GM19328 (cell line): ENCODE measurements at regions not wholly inside any gene's neighbourhood (a gene's known extent, or its start where the extent isn't known, plus 50 kb on each side); places are given as distances from the start of the nearest gene placed in this dataset.

Experiments
- ATAC-seq: cut with Tn5 transposase; IDR thresholded peaks from one replicate; pipeline ENCODE4 v1.9.1; 2021; ENCODE audit warnings: mild to moderate bottlenecking, moderate library complexity; ENCODE audit not compliant: unreplicated experiment

DNA sequence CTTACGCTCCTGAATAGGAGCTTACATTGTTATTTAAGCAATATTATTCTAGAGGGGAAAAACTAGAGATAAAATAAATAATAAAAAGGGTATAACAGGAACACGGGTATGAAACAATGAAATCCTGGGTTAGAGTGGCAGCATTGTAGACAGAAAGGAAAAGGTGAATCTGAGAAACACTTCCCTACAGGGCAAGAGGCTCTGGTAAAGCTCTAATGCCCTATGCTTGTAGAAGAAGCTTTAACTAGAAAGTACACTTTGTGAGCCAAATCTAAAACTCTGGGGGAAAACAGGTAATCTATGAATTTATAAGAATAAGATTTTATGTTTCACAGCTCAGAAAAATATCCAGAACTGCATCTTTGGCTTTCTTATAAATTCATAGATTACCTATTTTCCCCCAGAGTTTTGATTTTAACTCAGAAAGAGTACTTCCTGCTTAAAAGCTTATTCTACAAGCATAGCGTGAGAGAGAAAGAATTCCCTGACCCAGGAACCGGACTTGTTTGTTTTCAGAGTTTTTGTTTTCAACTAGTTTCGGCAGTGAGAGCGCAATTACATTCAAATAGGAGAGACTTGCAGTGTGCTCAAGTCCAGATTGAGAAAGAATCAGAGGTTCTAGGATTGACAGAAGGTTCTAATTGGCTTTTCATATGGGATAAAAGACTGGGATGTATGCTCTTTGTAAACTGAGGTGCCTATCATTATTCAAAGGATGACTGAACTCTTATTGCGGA is 651.0 kb upstream of the RORB start:
- ATAC-seq = no peak

DNA sequence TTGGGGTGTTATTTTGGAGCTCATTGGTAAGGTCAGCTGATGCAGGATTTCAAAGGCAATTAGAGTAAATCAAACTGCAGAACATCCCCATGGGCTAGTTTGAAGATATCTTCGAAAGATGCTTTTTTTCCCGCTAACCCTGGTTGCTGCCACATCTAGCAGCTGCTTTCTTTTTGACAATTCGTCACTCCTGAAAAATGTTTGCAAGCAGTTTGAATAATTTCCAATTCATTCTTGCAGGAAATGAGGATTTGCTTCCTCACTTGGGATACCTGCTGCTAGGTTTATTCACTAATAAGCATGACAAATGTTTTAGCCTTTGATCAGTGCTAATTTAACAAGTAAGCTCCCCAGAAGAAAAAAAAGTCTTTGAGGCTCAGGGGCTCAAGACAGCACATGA is 649.6 kb upstream of the RORB start:
- ATAC-seq = no peak

DNA sequence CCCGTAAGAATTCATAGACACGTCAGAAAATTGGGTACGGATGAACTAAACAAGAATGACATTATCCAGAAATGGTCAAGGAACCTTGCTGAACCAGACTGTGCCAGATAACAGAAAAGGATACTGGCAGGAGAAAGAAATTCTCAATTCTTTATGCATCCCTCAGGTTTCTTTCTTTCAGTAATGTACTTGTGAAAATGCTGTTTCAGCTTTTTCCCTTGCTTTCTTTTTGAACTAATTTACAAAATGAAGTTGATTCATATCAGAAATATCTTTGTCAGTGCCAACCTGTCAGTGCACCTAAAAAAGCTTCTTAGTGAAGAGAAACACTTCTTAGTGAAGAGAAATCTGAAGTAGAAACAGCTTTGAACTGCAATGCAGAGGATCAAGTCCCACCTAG is 643.6 kb upstream of the RORB start:
- no peak for ATAC-seq

DNA sequence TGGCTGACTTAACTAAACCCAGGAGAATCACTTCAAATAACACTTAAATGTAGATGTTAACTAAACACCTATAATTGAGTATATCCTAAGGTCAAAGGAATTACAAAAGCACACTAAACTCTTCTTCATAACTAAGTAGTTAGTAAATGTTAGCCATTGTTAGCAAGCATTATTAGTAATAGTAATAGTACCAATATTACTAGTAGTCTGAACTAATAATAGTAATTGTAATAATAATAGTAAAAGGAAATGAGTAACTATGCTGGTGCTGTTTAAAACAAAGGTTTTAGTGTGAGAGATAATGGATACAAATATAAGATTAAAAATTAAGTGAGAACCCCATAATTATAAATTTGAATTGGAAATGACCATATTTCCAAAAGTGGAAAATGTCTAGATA is 641.9 kb upstream of the RORB start:
- no peak for ATAC-seq

DNA sequence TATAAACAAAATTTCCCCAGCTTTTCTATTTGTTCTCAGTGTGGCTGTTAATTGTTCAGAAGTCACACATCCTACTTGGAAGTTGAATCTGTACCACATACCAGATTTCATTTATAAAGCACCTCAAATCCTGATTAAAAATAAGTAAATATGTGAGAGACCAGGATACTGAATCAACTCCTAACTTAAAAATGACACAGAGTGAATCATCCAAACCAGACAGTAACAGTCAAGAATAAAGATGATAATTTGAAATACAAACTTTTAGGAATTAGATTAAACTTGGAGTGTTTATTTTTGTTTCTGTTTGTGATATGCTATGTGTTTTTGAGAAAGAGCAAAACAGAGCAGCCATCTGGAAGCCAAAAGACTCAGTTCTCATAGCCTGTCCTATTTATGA is 633.2 kb upstream of the RORB start:
- no peak for ATAC-seq

DNA sequence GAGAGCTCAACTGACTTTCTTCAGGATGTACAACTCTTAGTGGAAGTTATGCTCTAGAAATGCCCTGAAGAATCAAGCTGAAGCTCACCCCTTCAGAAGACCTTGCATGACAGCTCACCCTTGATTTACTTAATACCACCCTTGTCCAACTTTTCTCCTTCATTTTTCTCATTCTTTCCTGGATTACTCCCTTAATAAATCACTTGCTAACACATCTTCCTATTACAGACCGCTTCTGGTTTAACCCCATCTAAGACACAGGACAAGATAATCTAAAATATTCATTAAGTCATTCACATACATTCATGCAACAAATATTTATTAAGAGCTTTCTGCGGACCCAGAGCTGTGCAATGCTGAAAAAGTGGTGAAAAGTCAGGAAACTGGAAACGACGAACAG is 630.7 kb upstream of the RORB start:
- no peak for ATAC-seq

DNA sequence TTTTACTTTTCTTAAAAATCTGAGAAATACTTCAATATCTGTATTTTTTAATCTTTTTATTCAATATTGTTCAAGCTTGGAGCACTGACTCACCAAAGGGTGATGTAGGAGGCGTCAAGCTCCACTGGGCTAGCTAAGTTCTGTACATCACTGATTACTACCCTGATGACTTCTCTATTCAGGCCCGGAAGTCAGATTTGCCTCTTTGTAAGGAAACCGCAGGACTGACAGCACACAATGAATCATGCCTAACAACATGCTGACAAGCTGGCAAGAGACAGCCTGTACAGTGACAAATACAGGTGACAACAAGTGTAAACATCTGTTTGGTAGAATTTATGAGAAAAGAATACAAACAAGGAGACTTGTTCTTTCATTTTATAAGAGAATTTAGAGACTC is 627.9 kb upstream of the RORB start:
- ATAC-seq = peak; percentile 98

DNA sequence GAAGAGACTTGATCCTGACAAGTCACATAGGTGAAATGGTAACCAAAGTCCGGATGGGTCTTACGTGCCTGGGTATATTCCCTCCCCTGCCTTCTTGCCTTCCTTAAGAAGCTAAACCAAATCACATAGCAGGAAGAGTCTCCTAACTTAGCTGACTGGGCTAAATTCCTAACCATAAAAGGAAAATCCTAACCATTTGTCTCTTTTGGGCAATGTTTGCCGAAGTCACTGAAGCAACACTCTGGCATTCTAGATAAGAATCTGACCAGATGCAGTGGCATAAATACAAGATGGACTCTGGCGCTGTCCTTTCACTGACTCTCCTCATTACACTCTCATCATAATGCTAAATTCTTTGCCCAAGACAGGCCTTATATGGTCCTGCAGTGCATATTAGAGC is 625.5 kb upstream of the RORB start:
- no peak for ATAC-seq

DNA sequence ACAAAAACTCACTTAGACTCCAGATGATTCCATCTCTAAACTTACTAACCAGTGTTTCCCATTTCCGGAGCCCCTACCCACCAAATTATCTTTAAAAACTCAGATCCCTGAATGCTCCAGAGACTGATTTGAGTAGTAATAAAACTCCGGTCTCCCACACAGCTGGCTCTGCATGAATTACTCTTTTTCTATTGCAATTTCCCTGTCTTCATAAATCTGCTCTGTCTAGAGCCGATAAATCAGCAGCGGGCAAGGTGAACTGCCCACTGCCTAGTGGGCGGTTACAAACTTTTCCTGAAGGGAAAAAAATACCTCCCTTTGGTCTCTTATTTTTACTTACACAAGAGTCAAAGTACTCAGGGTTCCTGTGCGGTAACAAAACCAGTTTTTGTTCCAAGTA is 624.4 kb upstream of the RORB start:
- ATAC-seq = no peak

DNA sequence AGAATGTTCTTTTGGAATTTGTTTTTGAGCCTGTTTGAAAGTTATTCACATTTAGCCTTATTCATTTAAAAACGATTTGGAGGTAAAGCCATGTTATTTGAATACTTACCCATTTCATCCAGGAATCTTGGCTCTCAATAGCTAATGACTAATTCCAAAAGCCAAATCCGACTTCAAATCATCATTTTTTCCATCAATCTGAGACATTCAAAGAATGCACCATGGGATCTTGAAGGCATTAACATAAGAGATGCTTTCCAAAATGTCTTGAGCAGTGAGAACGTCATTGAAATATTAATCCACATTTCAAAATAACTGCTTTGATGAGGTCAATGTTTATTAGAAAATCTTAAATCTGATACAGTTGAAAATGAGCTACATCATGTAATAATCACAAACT is 617.0 kb upstream of the RORB start:
- ATAC-seq = no peak

DNA sequence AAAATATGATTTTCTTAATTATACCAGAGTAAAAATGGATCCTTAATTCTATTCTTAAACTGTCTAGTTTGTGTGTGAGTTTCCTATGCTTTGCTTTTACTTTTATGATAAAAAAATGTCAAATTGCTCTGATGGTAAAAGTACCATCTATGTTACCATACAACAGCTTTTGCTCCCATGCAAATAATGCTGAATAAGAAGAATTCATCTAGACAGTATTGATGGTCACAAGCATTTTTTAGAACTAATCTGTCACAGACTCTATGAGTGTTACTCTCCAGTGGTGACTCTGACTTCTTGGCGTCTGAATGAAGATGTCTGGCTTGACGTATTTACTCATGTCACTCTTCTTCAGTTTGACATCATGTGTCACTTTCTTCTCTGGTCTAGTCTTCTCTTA is 608.1 kb upstream of the RORB start:
- no peak for ATAC-seq

DNA sequence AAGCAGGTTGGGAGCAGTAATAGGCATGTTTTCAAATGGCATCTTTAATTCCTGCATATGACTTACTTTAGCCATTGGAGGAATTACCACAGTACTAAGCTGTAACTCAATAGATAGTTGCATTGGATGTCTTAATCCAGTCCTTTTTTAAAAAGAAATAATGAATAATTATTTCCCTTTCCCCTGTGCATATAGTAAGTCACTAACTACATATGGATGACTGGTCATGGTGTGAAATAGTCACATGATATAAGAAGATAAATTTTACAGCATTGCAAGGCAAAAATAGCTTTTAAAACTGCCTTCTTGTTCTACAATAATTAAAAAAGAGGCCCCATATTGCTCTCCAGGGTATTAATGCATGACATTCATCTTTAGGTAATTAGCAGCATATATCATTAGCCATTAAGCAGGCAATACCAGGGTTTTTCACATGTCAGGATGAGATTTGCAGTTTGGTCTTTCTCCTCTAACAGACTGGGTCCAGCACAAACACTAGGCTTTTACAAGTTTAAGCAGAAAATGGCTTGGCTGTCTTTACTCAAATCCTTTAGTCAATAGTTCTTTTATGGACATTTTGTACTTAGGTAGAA is 606.4 kb upstream of the RORB start:
- no peak for ATAC-seq

DNA sequence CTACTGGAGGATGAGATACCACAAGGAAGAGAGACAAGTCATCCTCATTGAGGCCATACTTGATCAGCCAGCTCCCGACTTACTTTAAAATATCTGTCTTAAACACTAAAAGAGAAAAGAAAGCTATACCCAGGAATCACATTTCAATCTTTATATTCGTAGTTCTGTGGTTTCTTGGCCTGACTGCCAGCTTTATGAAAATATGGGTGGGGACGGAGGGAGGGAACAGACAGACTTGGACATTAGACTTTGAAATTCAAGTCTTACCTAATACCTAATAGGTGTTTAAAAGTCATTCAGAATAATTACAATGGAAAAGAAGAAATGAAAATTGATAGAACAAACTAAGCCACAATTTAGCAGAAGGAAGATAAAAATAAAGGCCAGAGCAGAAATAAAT is 604.8 kb upstream of the RORB start:
- no peak for ATAC-seq

DNA sequence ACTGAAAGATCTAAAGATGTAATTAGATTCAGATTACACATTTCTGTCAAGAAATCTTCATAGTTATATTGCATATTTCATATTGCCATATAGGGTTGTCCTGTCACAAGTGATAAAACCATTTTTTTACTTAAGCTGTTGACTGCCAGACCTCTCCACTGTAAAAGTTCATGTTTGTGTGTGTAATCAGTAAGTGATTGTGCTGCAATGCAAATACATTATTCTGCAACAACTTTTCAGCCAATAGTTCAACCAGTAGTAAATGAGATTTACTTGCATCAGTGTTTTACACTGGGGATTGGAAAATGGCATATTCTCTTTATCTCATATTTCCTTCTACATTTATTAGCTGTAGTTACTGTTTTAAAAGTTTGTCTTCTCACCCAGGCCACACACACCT is 603.9 kb upstream of the RORB start:
- no peak for ATAC-seq

DNA sequence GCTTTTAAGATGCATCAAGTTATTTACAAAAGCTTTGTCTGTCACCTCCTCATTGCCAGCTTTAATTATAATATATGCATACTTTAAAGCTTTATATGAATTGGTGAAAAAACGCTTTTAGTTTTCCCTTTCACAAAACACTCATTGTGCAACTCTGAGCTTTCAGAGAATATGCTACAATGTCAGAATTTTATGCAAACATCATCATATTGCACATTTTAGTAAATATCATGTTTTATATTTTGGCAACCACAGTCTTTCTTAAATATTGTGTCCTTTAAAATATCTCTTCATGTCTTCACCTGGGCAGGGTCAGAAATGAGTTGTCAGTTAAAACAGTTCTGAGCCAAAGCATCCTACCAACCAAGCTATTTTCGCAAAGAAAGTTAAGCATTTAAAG is 601.1 kb upstream of the RORB start:
- ATAC-seq = no peak

DNA sequence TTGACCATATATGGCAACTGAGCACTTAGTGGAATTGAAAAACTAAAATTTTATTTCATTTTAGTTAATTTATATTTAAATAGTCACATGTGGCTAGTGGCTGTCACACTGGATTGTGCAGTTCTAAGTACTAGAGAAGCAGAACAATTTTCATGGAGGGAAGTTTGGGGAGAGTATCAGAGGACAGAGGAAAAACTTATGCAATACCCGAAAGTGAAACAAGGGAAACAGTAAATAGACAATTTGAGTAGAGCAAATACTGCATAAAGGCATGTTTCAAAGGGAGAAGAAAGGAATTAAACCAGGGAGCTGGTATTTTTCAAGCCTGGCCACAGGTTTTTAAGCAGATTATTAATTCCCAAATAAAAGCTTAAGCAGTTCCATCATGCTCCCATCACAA is 590.5 kb upstream of the RORB start:
- ATAC-seq = no peak

DNA sequence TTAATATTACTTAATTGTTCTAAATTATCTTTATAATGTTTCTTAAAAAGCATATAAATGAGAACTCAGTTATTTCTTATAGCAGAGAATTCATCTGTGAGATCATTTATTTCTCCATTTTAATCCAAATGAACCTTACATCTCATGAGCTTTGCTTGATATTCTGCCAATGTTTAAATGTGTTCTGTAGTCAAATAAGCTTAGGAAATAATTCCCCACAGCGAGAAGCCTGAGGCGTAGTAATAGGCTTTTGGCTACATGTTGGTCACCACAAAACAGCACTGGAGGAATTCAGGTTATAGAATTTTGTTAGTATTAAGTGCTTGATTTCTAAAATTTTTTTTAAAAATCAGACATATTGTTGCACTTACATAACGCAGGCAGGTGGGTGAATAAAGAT is 585.3 kb upstream of the RORB start:
- no peak for ATAC-seq

DNA sequence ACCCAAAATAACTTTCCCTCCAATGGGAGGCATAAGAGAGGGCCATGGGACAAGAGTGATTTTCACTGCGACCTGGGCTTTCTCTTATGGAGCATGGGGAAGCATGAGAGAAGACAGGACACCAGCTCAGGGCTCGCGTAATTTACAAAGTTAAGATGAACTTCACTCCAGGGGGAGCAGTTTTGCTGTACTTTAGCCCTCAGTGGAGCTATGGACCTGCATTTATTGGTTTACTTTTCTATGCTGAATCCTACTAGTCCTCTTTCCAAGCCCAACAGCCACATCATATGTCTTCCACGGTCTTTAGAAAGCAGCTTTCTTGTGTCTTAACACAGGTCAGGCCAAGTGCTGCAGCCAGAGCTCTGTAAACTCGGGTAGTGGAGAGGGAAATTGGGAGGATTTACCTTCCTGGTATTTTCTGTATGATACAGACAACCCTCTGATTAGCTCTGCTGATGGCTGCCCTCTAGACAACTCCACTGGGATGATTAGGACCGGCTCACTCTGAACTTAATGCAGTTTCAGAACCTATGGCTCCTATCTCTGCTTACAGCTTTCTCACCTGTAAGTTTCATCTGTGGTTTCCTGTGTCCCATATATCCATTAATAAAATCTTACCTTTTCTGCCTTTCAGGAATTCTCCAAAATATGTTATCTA is 581.0 kb upstream of the RORB start:
- no peak for ATAC-seq

DNA sequence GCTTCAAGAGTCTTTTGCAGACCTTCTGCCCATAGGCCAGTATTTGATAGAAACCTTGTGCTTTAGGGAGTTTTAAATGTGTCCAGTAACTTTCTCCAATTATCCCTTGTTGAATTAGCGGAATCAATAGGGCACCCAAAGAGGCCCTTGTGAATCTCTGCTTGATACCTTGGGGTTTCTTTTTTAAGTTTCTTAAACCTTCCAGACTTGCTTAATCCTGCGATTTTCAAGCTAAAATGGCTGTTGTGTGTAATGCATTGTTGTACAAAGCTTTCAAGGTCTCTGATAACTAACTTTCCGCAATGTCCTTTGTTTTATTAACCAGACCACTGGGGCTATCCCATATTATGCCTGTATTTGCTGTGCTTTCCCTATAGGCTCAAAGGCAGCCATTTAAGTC is 577.4 kb upstream of the RORB start:
- no peak for ATAC-seq

DNA sequence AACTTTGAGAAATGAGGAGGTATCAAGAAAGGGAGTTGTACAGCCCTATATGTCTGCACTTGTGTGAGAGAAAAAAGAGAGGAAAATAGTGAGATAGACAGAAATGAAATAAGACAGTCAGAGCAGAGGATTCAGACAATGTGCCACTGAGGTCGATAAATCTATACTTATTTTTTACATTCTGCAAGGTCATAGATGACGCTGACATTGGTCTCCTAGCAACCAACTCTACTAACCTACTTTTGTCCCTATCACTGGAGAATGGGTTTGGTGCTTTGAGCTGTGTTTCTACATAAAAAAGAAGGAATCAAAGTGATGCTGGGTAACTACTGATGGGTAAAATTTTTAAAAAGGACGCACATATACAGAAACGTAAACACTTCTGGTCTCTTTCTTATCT is 573.3 kb upstream of the RORB start:
- no peak for ATAC-seq

DNA sequence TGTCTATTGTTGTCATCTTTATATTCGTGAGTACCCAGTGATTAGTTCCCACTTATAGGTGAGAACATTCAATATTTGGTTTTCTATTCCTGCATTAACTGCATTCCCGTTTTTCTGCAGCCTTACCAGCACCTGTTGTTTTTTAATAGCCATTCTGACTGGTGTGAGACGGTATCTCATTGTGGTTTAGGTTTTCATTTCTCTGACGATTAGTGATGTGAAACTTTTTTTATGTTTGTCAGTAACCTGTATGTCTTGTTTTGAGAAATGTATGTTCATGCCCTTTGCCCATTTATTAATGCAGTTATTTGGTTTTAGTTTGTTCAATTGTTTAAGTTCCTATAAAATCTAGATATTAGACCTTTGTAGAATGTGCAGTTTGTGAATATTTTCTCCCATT is 546.0 kb upstream of the RORB start:
- ATAC-seq = no peak

DNA sequence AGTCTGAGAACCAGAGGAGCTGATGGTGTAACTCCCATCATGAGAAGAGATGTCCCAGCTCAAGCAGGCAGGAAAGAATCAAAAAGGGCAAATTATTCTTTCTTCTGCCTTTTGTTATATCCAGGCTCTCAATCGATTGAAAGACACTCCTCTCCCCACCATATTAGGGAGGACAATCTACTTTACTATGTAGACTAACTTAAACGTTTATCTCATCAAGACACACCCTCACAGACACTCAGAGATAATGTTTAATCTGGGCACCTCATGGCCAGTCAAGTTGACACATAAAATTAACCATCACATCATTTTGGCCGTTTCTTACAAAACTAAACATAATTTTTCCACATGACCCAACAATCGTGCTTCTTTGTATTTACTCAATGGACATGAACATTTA is 534.3 kb upstream of the RORB start:
- ATAC-seq = no peak

DNA sequence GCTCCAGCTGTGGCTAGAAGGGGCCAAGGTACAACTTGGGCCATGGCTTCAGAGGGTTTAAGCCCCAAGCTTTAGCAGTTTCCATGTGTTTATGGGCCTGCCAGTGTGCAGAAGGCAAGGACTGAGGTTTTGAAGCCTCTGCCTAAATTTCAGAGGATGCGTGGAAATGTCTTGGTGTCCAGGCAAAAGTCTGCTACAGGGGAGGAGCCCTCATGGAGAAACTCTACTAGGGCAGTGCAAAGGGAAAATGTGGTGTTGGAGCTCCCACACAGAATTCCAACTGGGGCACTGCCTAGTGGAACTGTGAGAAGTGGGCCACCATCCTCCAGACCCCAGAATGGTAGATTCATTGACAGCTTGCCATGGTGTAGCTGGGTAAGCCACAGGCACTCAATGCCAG is 527.2 kb upstream of the RORB start:
- no peak for ATAC-seq
